ENCODE measurements at regions not wholly inside any gene's neighbourhood (a gene's known extent, or its start where the extent isn't known, plus 50 kb on each side); places are given as distances from the start of the nearest gene placed in this dataset.

DNA sequence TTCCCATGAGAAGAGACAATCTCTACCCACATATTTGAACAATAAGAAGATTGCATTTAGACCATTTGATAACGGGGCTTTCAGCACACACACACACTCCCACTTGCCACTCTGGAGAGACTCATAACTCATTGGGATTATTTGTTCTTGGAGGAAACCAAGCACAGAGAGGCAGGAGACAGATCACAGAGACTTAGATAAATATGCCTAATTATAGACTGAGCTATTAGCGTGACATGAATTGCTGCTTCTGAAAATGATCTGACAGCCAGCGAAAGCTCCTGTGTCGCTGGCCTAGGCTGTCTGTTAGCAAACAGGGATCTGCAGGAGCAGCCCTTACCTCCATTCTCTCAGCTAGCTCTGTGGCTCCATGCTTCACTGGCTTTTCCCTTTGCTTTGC lies 111.4 kb downstream of the CCNA1 start:
- DNase-seq, result no peak

DNA sequence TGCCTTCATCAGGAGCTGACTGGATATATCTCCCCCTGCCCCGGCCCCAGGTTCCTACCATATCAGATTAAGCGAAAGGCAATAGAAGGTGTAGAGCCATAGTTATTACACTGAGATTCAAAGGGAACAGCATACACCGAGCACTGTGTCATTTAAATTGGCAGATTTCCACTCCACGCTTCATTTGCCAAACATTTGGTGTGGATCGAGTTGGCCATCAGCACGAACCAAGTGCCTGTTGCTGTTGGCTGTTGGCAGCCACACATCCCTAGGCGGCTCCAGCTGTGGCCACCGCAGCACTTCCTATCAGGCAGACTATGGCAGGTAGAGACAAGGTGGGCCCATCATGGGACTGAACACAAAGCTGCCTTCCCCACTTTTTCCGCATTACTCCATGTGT lies 115.8 kb downstream of the CCNA1 start:
- Histone ChIP-seq H2AFZ (ENCODE audit: low read depth, low read length) (no peak overlapping the region), H3K79me2 (ENCODE audit: insufficient read depth, low read length) (no peaks in the 10 kb centered on the region), H3K4me1 (ENCODE audit: insufficient read depth, low read length) (no peaks in the 10 kb centered on the region), H3K4me3 (ENCODE audit: low read depth in 1 of 2, low read length in 2 of 2) (no peak overlapping the region), H3K36me3 (ENCODE audit: insufficient read depth, low read length) (no peaks in the 10 kb centered on the region), H3K27ac (ENCODE audit: low read length) (no peak overlapping the region), H3K9ac (ENCODE audit: low read depth, low read length) (no peak overlapping the region), H4K20me1 (ENCODE audit: insufficient read depth, low read length) (no peaks in the 10 kb centered on the region), H3K9me3 (ENCODE audit: insufficient read depth, low read length, severe bottlenecking) (no peaks in the 10 kb centered on the region), H3K4me2 (ENCODE audit: insufficient read depth, low read length) (no peak overlapping the region), H3K27me3 (ENCODE audit: insufficient read depth, low read length, poor library complexity) (no peaks in the 10 kb centered on the region)
- TF ChIP-seq, protein P1, sequence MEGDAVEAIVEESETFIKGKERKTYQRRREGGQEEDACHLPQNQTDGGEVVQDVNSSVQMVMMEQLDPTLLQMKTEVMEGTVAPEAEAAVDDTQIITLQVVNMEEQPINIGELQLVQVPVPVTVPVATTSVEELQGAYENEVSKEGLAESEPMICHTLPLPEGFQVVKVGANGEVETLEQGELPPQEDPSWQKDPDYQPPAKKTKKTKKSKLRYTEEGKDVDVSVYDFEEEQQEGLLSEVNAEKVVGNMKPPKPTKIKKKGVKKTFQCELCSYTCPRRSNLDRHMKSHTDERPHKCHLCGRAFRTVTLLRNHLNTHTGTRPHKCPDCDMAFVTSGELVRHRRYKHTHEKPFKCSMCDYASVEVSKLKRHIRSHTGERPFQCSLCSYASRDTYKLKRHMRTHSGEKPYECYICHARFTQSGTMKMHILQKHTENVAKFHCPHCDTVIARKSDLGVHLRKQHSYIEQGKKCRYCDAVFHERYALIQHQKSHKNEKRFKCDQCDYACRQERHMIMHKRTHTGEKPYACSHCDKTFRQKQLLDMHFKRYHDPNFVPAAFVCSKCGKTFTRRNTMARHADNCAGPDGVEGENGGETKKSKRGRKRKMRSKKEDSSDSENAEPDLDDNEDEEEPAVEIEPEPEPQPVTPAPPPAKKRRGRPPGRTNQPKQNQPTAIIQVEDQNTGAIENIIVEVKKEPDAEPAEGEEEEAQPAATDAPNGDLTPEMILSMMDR (IDR thresholded peaks at IDR 0.05; ENCODE audit: borderline replicate concordance, extremely low read depth, low read length, poor library complexity, severe bottlenecking), result no peak
- TF ChIP-seq EZH2 (IDR thresholded peaks at IDR 0.05; ENCODE audit: borderline replicate concordance, low read depth, low read length, severe bottlenecking), result no peak
- ATAC-seq (ENCODE audit: insufficient read depth, low read depth) (no peak), DNase-seq (no peak)

More for the DNA sequence above, 111.4 kb downstream of the CCNA1 start:
- H4K20me1 ChIP-seq (ENCODE audit: insufficient read depth, low read length), result no peaks in the 10 kb centered on the region
- peaks cover 8% of the 10 kb centered on the region for H3K9me3 ChIP-seq (ENCODE audit: insufficient read depth, low read length, severe bottlenecking)
- TF ChIP-seq, protein P1 (IDR thresholded peaks at IDR 0.05; ENCODE audit: borderline replicate concordance, extremely low read depth, low read length, poor library complexity, severe bottlenecking), result no peak
- no peak for TF ChIP-seq EZH2 (IDR thresholded peaks at IDR 0.05; ENCODE audit: borderline replicate concordance, low read depth, low read length, severe bottlenecking)
- ATAC-seq (ENCODE audit: insufficient read depth, low read depth), result no peak
- no peaks in the 10 kb centered on the region for H3K79me2 ChIP-seq (ENCODE audit: insufficient read depth, low read length)
- H3K9ac ChIP-seq (ENCODE audit: low read depth, low read length), result no peak overlapping the region
- no peak overlapping the region for H3K4me2 ChIP-seq (ENCODE audit: insufficient read depth, low read length)
- no peaks in the 10 kb centered on the region for H3K4me1 ChIP-seq (ENCODE audit: insufficient read depth, low read length)
- H3K4me3 ChIP-seq (ENCODE audit: low read depth in 1 of 2, low read length in 2 of 2), result no peak overlapping the region
- no peak overlapping the region for H2AFZ ChIP-seq (ENCODE audit: low read depth, low read length)
- no peaks in the 10 kb centered on the region for H3K36me3 ChIP-seq (ENCODE audit: insufficient read depth, low read length)
- no peaks in the 10 kb centered on the region for H3K27me3 ChIP-seq (ENCODE audit: insufficient read depth, low read length, poor library complexity)
- H3K27ac ChIP-seq (ENCODE audit: low read length), result no peak overlapping the region

DNA sequence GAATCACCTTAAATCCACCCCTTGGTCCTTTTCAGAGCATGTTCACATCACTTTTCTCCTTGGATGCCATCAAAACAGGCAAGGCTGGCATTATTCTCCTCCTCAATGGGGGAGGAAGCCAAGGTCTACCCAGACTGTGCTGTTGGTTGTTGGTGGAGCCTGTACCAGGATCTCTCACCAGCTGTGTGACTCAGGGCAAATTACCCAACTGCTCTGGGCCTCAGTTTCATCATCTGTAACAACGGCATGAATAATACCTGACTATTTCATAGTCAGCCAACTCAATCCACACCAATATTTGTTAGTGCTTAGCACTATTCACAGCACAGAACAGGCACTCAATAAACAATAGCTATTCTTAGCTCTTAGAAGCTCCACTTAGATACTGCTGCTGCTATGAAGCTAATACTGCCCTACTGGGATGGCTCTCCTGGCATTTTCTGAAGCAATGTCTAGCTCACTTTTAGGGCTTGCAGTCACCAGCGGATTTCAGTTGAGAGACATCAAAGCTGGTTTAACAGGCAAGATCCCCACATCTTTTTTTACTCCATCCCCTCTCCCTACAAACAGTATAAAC lies 116.9 kb downstream of the CCNA1 start:
- Histone ChIP-seq H3K9me3 (ENCODE audit: insufficient read depth, low read length, severe bottlenecking) (no peaks in the 10 kb centered on the region), H3K36me3 (ENCODE audit: insufficient read depth, low read length) (no peaks in the 10 kb centered on the region), H3K4me1 (ENCODE audit: insufficient read depth, low read length) (no peaks in the 10 kb centered on the region), H3K4me2 (ENCODE audit: insufficient read depth, low read length) (no peak overlapping the region), H3K9ac (ENCODE audit: low read depth, low read length) (no peak overlapping the region), H4K20me1 (ENCODE audit: insufficient read depth, low read length) (no peaks in the 10 kb centered on the region), H3K79me2 (ENCODE audit: insufficient read depth, low read length) (no peaks in the 10 kb centered on the region), H3K4me3 (ENCODE audit: low read depth in 1 of 2, low read length in 2 of 2) (no peak overlapping the region), H3K27me3 (ENCODE audit: insufficient read depth, low read length, poor library complexity) (no peaks in the 10 kb centered on the region), H3K27ac (ENCODE audit: low read length) (no peak overlapping the region), H2AFZ (ENCODE audit: low read depth, low read length) (no peak overlapping the region)
- no peak for TF ChIP-seq EZH2 (IDR thresholded peaks at IDR 0.05; ENCODE audit: borderline replicate concordance, low read depth, low read length, severe bottlenecking)
- TF ChIP-seq, protein P1 (IDR thresholded peaks at IDR 0.05; ENCODE audit: borderline replicate concordance, extremely low read depth, low read length, poor library complexity, severe bottlenecking), result no peak
- no peak for DNase-seq
- ATAC-seq (ENCODE audit: insufficient read depth, low read depth), result no peak

All from DND-41 (cell line).